ENCODE measurements at regions not wholly inside any gene's neighbourhood (a gene's known extent, or its start where the extent isn't known, plus 50 kb on each side); places are given as distances from the start of the nearest gene placed in this dataset.
"Not testable (repeated sequence)": the region's sequence is repeated elsewhere in the genome, so short reads cannot be mapped to it uniquely, and the experiment has no call there.

- no peak for DNase-seq (ENCODE audit: low read depth in 2 of 3, low spot score in 2 of 3)
Measured at GRCh38 chr10:107548301-107548700, 383.8 kb upstream of the SORCS1 start.

- no peak for DNase-seq (ENCODE audit: low read depth in 2 of 3, low spot score in 2 of 3)
Measured at GRCh38 chr10:107546986-107547385, 382.5 kb upstream of the SORCS1 start.

- no peak for DNase-seq (ENCODE audit: low read depth in 2 of 3, low spot score in 2 of 3)
Measured at GRCh38 chr10:107546284-107546683, 381.8 kb upstream of the SORCS1 start.

- no peak for DNase-seq (ENCODE audit: low read depth in 2 of 3, low spot score in 2 of 3)
Measured at GRCh38 chr10:107545717-107546116, 381.2 kb upstream of the SORCS1 start.

- DNase-seq (ENCODE audit: low read depth in 2 of 3, low spot score in 2 of 3): no peak
Measured at GRCh38 chr10:107544706-107545520, 380.4 kb upstream of the SORCS1 start.

- no peak for DNase-seq (ENCODE audit: low read depth in 2 of 3, low spot score in 2 of 3)
Measured at GRCh38 chr10:107542607-107543006, 378.1 kb upstream of the SORCS1 start.

GRCh38 chr10:107542016-107542415 is 377.5 kb upstream of the SORCS1 start:
- no peak for DNase-seq (ENCODE audit: low read depth in 2 of 3, low spot score in 2 of 3)

- DNase-seq (ENCODE audit: low read depth in 2 of 3, low spot score in 2 of 3): no peak
Measured at GRCh38 chr10:107540981-107541380, 376.5 kb upstream of the SORCS1 start.

- no peak for DNase-seq (ENCODE audit: low read depth in 2 of 3, low spot score in 2 of 3)
Measured at GRCh38 chr10:107529350-107529749, 364.8 kb upstream of the SORCS1 start.

GRCh38 chr10:107520348-107520747 is 355.8 kb upstream of the SORCS1 start:
- no peak for DNase-seq (ENCODE audit: low read depth in 2 of 3, low spot score in 2 of 3)

- no peak for DNase-seq (ENCODE audit: low read depth in 2 of 3, low spot score in 2 of 3)
Measured at GRCh38 chr10:107517811-107518210, 353.3 kb upstream of the SORCS1 start.

GRCh38 chr10:107516349-107516748 is 351.8 kb upstream of the SORCS1 start:
- DNase-seq (ENCODE audit: low read depth in 2 of 3, low spot score in 2 of 3): no peak

- not testable (repeated sequence) for DNase-seq (ENCODE audit: low read depth in 2 of 3, low spot score in 2 of 3)
Measured at GRCh38 chr10:107504011-107504410, 339.5 kb upstream of the SORCS1 start.

GRCh38 chr10:107502229-107502985 is 337.9 kb upstream of the SORCS1 start:
- DNase-seq (ENCODE audit: low read depth in 2 of 3, low spot score in 2 of 3): no peak

- DNase-seq (ENCODE audit: low read depth in 2 of 3, low spot score in 2 of 3): no peak
Measured at GRCh38 chr10:107498983-107499382, 334.5 kb upstream of the SORCS1 start.

GRCh38 chr10:107497024-107497423 is 332.5 kb upstream of the SORCS1 start:
- DNase-seq (ENCODE audit: low read depth in 2 of 3, low spot score in 2 of 3): no peak

GRCh38 chr10:107496594-107496993 is 332.1 kb upstream of the SORCS1 start:
- no peak for DNase-seq (ENCODE audit: low read depth in 2 of 3, low spot score in 2 of 3)

- no peak for DNase-seq (ENCODE audit: low read depth in 2 of 3, low spot score in 2 of 3)
Measured at GRCh38 chr10:107492389-107492788, 327.9 kb upstream of the SORCS1 start.

GRCh38 chr10:107490389-107490788 is 325.9 kb upstream of the SORCS1 start:
- no peak for DNase-seq (ENCODE audit: low read depth in 2 of 3, low spot score in 2 of 3)

- DNase-seq (ENCODE audit: low read depth in 2 of 3, low spot score in 2 of 3): no peak
Measured at GRCh38 chr10:107487284-107487683, 322.8 kb upstream of the SORCS1 start.

GRCh38 chr10:107485019-107485418 is 320.5 kb upstream of the SORCS1 start:
- DNase-seq (ENCODE audit: low read depth in 2 of 3, low spot score in 2 of 3): no peak

GRCh38 chr10:107481881-107482280 is 317.4 kb upstream of the SORCS1 start:
- DNase-seq (ENCODE audit: low read depth in 2 of 3, low spot score in 2 of 3): no peak
